GM13977 (cell line): ENCODE measurements at regions not wholly inside any gene's neighbourhood (a gene's known extent, or its start where the extent isn't known, plus 50 kb on each side); places are given as distances from the start of the nearest gene placed in this dataset.
"Not testable (repeated sequence)": the region's sequence is repeated elsewhere in the genome, so short reads cannot be mapped to it uniquely, and the experiment has no call there.

Source experiments
- DNase-seq: peaks from one replicate; pipeline ENCODE4 v3.0.0; 2012; ENCODE audit warnings: low spot score
- in situ Hi-C: fragments of 300-500 bp; cut with MboI; formaldehyde crosslinking; loops from one replicate; pipeline ENCODE4 v1.12.0; 2022; ENCODE audit warnings: low sequenced_read_pairs, low pct_unique_long_range_greater_than_20kb, mixed read lengths, inconsistent platforms; ENCODE audit not compliant: unreplicated experiment
- TF ChIP-seq, protein P1 (sequence below): IDR thresholded peaks from 2 replicates; pipeline ENCODE4 v1.5.1; 2012; ENCODE audit warnings: mild to moderate bottlenecking, control low read depth; ENCODE audit not compliant: insufficient read depth; ENCODE audit errors: extremely low read depth, missing control alignments

DNA sequence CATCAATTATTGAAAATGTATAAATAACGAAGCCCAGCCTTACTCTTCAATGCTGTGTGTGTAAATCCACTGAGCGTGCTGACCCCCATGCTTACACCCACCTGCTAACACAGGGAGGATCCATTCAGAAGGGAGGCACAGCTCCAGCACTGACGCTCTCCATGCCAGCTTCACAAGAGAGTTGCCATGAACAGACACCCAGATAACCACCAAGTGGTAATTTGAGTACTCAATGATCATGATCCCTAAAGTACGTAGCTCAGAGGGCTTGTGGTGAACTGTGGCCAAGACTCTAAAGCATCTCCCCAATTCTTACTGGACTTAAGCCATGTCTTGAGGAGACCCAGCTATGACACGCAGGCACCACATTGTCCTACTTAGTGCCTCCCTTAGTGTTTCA lies 98.7 kb downstream of the IGLL1 start:
- in situ Hi-C loops = no loop called here
- TF ChIP-seq, protein P1, sequence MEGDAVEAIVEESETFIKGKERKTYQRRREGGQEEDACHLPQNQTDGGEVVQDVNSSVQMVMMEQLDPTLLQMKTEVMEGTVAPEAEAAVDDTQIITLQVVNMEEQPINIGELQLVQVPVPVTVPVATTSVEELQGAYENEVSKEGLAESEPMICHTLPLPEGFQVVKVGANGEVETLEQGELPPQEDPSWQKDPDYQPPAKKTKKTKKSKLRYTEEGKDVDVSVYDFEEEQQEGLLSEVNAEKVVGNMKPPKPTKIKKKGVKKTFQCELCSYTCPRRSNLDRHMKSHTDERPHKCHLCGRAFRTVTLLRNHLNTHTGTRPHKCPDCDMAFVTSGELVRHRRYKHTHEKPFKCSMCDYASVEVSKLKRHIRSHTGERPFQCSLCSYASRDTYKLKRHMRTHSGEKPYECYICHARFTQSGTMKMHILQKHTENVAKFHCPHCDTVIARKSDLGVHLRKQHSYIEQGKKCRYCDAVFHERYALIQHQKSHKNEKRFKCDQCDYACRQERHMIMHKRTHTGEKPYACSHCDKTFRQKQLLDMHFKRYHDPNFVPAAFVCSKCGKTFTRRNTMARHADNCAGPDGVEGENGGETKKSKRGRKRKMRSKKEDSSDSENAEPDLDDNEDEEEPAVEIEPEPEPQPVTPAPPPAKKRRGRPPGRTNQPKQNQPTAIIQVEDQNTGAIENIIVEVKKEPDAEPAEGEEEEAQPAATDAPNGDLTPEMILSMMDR = no peak
- no peak for DNase-seq

DNA sequence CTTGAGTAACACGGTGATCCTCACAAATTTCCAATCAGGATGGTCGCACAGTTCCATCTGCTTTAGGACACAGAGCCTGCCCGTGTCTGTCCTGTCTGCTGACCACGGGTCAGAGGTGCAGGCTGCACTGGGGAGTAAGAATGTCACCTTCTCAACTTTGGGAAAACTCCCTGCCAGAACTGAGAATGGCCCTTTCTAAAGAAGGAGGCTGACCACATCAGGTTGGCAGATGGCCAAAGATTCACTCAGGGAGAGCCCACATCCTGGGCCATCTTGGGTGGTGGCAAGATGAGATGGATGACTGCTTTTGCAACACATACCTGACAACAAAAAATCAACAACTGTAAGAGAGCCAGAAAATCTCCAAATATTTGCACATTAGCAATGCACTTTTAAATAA lies 101.9 kb downstream of the IGLL1 start:
- TF ChIP-seq, protein P1 = no peak
- no peak for DNase-seq
- in situ Hi-C loops = no loop called here

DNA sequence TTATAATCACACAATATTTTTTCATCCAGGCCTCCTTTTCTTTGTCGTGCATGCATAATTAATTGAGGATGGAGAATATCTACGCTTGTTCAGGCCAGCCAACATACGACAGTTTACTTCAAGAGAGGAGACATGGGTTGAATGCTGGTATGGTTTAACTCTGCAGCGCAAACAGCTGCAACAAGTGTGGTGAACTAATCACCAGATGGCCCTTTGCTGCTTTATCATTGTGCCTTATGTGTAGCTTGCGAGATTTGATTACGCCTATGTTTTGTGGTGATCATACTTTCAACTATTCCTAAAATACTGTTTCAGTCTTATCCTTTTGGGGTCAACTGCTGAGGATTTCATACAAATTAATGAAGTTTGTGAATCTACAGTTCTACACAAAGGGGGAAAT lies 105.6 kb downstream of the IGLL1 start:
- DNase-seq, in situ Hi-C loops: not testable (repeated sequence)

DNA sequence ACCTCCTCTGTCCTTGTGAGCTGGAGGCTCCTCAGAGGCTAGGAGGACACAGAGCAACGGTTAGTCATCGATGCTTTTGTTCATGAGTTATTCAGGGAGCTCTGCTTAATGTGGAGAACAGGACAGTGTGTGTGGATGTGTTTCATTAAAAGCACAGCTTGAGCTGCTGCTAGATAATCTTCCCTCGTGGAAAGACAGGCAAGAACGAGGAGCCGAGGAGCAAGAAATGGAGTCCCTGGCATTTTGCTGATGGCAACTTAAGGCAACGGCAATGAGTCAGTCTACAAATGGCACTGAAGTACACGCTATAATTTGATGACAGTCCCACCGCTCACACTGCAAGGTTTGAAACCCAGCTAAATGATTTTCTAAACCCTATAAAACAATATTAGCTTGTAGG lies 106.2 kb downstream of the IGLL1 start:
- TF ChIP-seq, protein P1 = no peak

DNA sequence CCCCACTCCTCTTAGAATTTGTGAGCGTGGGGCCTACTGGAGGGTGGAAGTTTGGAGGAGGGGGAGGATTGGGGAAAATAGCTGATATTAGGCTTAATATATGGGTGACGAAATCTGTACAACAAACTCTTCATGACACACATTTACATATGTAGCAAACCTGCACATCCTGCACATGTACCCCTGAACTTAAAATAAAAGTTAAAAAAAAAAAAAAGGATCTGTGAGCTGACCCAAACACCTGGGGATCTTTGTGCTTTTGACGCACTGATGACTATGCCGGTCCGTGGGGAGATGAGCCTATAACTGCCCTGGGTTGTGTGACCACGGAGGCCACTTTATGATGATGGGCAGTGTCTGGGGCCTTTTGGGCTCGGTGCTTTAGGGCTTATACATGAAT lies 107.7 kb downstream of the IGLL1 start:
- DNase-seq, in situ Hi-C loops: not testable (repeated sequence)

More for the DNA sequence above, 106.2 kb downstream of the IGLL1 start:
- no peak for DNase-seq
- in situ Hi-C loops = no loop called here

DNA sequence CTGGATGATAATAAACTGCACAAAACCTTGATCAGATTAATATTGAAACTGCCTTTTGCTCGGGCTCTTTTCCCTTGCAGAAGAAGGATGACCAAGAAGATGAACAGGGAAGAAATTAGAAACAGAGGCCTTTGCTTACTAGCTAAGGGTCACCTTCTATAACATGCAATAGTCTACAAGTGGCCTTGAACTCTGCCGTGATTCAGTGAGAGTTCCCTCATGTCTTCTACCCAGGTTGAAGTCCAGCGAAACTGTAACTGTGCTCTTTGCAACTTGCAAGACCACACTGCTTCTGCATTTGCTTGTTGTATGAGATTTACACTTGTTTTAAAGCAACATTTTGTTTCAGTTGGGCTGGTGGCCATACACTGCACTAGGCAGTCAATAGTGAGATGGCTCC lies 108.4 kb downstream of the IGLL1 start:
- no peak for DNase-seq
- in situ Hi-C loops = no loop called here
- TF ChIP-seq, protein P1 = no peak

DNA sequence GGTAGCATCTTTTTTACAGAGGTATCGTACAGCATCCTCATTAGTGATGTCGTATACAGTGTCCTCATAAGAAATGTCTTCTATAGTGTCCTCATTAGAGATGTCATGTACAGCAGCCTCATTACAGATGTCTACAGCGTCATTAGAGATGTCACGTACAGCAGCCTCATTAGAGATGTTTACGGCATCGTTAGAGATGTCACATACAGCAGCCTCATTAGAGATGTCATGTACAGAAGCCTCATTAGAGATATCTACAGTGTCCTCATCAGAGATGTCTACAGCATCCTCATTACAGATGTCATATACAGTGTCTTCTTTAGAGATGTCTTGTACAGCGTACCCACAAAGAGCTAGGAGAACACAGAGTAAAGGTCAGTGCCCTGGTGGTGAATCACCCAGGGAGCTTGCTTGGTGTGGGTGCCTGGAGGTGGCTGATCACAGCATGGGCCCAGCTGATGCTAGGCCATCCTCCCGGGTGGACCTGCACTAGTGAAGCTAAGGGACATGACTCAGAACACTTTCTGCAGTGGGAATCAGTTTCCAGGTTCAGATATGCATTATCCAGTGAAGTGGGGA lies 109.2 kb downstream of the IGLL1 start:
- DNase-seq = no peak
- TF ChIP-seq, protein P1 = no peak
- in situ Hi-C loops = no loop called here

DNA sequence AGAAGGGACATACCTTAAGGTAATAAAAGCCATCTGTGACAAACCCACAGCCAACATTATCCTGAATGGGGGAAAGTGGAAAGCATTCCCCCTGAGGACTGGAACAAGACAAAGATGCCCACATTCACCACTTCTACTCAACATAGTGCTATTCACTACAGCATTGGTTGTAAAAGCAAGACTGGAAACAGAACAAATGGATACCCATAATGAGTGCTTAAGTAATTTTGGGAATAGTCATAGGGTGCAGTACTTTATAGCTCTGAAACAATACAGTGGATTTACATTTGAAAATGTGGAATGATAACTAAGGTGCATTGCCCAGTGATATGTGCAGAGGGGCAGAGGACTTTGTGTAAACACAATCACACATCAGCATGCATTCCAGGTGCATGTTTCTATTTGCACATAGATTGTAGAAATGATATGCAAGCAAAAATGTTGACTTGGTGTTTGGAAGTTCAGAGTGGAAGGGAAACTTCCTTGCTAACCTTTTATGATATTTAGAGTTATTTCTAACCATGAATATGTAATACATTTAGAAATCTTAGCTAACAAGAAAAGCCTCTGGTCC lies 112.3 kb downstream of the IGLL1 start:
- in situ Hi-C loops = no loop called here
- no peak for DNase-seq
- TF ChIP-seq, protein P1 = no peak
